Stimulated activated CD8-positive, alpha-beta memory T cell treated with anti-CD3 and anti-CD28 coated beads, Interleukin-7, amount 100 ng/mL, for 48 hours (primary cell): ENCODE measurements at regions not wholly inside any gene's neighbourhood (a gene's known extent, or its start where the extent isn't known, plus 50 kb on each side); places are given as distances from the start of the nearest gene placed in this dataset.

Experiments used
- DNase-seq, 2 donors: peaks; one replicate each; pipeline ENCODE4 v3.0.0-alpha.2; 2020; ENCODE audit warnings: low read depth in 1 of 2; ENCODE audit errors: extremely low read depth in 1 of 2

DNA sequence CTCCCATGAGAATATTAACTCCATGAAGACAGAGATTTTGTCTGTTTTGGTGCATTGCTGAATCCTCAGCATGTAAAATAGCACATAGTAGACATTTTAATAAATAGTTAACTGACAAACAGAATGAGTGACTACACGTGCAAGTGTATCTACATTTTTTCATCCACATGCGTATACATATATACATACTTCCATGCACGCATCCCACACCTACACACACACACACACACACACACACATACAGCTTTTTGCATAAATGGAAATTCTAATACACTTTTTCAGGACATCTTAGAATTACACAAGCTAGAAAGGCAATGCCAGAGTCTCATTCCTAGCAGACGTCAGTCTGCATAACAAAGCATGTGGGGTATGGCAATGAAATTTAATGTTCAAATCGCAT, 139.7 kb upstream of the LRFN2 start:
- DNase-seq = no peak

GRCh38 chr6:40725390-40725789, 138.2 kb upstream of the LRFN2 start:
- DNase-seq = no peak

DNA sequence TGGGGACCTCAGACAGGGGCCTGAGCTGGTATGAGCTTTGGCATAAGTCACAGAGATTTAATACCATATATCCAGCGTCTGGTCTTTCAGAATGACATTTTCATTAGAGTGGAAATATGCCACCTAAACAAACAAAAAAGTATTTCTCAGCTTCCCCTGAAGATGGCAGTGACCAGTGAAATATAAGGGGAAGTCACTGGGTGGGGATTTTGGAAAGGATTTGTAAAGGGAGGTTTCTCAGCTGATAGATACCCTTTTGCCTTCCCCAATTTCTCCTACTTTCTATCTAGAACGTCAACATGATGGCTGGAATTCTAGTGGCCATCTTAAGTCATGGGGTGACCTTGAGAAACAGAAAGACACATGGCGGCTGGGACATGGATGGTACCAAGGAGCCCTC, 137.7 kb upstream of the LRFN2 start:
- DNase-seq = no peak

- DNase-seq = no peak
Measured at GRCh38 chr6:40723967-40724366, 136.8 kb upstream of the LRFN2 start.

GRCh38 chr6:40722553-40723258, 135.5 kb upstream of the LRFN2 start:
- no peak for DNase-seq

GRCh38 chr6:40722091-40722490, 134.9 kb upstream of the LRFN2 start:
- no peak for DNase-seq

DNA sequence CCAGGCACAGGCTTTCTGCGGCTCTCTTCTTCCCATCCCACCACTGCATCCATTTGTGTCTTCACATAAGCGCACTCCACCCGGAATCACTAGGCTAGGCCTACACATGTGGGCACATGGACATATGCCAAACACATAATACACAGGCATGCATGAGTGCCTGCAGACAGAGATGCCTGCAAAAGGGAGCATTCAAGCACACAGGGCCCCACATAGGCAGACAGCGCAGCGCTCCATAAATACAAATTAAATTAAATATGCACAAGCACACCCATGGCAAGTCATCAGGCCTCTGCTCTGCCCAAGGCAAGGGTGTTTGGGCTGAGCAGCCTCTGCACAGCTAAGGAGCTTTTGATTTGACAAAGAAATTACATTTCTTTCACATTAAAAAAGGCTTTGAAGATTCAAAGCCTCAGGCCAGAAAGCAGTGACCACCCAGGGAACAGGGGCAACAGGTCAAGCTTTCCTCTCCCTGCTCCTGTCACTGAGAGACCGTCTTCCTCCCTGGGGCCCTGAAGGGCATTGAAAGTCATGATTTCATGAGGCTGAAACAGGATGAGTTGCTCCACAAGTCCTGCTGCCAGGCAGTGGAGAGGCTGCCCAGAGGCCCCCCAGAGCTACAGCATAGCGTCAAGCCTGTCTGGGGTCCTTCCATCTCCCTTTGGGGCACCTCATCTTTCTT, 134.2 kb upstream of the LRFN2 start:
- no peak for DNase-seq

- DNase-seq = no peak
Measured at GRCh38 chr6:40720375-40720748, 133.2 kb upstream of the LRFN2 start.

DNA sequence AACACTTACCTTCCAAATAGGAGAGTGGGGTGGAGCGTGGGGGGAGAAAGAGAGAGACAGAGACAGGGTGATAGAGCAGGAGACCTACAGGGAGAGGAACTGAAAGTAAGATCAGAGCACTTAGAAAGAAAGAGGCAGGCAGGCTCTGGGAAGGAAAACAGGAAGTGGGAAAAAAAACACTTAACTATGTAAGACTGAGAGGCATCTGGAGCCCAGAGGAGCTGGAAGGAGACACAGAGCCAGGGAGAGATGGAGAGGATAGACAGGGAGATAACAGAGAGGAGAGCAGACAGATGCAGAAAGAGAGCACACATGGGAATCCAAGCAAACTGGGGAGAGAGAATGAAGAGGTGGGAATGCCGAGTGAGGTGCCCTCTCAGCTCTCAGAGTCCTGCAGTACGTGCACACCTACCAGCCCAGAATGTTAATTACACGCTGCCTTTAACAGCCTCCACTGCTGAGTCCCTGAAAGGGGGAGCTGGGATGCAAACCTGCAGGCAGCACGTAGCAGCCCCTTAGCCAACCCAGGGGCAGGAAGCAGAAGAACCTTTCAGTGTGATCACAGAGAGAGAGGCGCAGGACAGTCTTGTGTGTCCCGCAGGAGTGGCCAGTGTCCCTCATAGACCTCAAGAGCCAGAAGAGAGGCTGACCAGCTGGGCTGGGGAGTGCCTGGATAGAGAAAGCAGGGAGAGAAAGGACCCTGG, 132.7 kb upstream of the LRFN2 start:
- no peak for DNase-seq

GRCh38 chr6:40718401-40718800, 131.2 kb upstream of the LRFN2 start:
- DNase-seq = no peak

DNA sequence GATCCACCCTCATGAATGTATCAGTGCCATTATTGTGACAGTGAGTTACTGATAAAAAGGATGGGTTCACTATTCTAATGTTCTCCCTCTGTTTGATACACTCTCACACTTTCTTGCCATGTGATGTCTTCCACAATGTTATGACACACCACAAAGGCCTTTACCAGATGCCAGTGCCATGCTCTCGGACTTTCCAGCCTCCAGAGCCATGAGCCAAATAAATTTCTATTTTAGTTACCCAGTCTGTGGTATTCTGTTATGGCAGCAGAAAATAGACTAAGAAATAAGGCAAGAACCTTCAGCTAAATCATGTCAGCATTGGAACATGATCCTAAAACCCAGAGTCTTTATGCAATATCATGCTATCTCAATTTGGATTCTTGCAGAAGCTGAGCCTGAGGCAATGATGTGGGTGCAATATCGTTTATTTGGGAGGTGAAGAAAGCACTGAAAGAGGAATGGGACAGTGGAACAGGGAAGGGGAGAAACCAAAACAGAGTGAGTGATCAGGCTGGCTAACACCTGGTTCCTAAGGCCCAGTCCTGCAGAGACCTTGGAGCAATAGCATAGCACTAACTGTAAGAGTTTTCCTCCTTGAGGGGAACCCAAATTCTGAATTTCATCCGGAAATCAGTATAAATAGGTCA, 130.4 kb upstream of the LRFN2 start:
- no peak for DNase-seq

DNA sequence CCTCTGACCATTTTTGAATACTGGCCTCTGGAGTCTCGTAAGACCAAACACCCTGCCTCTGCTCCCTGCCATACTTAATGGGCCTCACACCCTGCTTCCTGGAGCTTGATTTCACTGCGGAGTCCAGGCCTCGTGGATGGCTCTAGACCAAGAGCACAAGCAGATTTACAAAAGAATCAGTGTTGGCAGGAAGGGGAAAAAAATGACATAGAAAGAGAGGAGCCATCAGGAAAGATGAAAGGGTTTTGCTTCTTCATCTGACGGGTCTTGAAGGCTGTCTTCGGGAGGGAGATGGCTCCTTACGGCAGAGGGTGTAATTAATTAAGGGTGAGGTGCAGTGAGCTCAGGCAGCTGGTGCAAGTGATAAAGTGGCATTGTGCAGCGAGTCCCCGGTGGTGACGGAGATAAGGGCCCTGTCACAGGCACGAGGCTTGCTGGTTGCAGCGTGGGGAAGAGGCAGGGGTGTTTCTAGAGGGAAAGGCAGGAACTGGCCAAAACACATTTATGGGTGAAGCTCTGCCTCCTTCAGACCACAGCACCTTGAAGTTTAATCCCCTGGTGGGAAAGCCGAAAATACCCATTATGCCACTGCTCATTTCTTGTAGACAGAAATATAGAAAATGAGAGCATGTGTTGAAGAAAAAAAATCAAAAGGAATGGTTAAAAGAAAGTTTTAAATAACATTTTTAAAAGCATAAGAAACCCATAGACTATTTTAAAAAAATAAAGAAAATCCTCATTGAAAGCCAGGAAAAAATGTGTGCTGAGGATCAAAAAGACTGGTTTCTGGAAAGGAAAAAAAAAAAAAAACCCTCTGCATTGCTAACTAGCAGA, 128.6 kb upstream of the LRFN2 start:
- no peak for DNase-seq

DNA sequence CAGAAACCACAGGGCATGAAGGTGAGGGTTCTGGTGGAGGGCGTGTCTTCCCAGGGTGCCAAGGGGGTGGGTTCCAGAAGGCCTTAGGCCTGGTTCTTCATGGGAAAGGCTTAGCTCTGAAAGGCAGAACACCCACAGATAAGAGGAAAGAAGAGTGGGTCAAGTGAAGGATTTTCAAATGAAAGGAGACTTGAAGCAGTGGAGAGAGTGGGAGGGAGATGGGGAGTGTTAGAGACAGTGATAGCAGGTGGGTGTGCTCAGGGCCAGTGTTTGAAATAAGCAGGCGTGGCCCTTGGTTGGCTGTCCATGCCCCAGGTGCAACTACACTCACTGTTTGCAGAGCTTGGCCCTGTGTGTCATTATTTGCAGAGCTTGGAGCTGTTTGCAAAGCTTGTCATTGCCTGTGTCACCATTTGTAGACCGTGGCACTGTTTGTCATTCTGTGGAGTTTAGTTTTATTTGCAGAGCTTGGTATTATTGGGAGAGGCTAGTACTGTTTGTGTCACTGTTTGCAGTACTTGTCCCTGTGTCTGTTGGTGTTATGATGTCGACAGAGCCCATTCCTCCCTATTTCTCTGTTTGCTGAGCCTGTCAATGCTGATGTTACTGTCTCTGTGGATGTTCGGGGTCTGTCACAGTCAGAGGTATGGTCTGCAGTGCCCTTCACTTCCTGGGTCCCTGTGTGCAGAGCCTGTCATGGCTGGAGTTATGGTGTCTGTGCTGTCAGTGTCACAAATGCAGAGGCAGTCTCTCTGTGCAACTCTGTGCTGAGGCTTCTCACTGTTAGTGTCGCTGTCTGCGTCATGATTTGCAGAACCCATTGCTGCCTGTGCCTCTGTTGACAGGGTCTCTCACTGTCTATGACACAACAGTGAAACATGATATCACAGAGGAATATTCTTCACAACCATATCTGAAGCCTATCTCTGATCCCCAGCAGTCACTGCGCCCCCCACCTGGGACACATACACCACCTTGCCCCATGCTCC, 127.7 kb upstream of the LRFN2 start:
- DNase-seq = no peak

DNA sequence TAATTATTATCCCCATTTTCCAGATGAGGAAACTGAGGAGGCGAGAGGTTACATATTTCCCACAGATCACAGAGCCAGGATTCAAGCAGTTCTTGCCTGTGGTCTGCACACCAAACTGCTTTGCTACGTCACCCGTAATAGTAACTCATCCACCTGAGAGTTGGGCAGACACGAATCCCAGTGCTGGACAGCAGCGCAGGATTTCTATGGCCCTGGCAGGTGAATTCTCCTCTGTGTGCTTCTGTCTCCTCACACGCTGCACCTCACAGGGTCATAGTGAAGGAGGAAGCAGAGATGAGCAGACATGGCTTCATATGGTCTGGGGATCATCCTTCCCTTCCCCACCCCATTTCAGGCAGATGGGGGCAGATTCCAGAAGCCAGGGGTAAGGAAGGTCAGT, 127.0 kb upstream of the LRFN2 start:
- no peak for DNase-seq

DNA sequence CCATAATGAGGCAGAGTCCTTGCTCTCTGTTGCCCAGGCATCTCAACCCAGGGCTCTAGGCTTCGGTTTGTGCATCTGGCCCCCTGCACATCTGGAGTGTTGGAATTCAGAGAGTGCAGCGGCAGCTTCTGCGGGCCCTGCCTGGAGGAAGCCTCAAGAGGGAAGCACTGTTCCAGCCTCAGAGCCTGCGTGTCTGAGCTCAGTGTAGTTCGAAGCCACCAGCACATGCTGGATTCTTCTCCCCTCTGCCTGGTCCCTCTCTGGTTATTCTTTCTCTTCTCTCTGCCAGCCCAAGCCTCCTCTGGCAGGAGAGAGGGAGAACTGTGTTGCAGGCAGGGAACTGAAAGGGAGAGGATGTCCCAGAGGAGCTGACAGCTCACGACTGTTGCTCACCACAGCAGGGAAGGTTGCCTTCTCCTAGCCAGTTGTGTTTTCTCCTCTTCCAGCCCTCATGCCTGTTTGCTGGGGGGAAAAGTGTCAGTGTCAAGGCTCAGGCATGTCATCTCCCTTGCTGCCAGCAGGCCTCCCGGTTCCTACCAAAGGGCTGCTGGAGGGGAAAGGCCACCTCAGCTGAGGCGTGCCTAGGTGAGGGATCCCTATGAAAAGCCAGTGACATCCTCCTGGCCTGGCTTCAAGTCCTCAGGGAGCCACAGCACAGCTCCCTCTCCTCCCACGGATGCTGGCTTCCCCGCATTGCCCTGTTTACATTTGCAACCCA, 126.0 kb upstream of the LRFN2 start:
- no peak for DNase-seq

GRCh38 chr6:40710626-40711330, 123.6 kb upstream of the LRFN2 start:
- DNase-seq = no peak

DNA sequence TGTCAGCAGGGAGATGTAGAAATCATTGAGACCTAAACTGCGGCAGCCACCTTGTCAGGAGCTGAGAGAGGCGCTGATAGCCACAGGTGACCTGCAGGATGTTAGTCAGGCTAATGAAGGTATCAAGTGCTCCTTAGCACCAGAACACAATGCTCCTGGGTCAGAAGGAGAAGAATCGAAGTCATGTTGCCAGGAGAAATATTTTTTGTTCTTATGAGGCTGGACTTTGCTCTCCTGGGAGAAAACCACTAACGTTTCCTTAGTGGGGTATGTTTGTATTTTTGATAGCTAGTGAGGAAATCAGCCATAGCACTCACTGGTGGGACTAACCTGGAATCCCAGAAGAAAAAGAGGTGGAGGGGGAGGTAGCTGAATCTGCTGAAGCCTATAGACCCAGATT, 120.9 kb upstream of the LRFN2 start:
- no peak for DNase-seq

- no peak for DNase-seq
Measured at GRCh38 chr6:40706178-40706577, 119.0 kb upstream of the LRFN2 start.
